ENCODE measurements at regions not wholly inside any gene's neighbourhood (a gene's known extent, or its start where the extent isn't known, plus 50 kb on each side); places are given as distances from the start of the nearest gene placed in this dataset.

DNA sequence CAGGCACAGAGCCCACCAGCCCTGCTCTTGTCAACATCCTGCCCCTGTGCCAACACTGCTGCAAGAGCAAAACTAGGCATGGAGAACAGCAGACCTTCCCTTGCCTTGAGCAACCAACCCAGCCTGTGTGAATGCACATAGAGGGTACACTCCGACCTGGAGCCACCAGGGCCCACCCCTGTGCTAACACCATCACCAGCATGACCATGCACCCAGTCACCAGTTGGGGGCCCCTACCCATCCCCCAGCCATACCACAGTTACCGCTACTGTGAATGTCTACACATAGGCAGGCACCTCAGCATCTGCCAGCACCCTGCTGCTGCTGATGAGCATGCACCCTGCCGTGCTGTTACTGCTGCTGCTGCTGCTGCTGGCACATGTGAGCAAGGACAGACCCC lies 301.9 kb upstream of the ST6GAL2 start:
- TF ChIP-seq, protein P1, sequence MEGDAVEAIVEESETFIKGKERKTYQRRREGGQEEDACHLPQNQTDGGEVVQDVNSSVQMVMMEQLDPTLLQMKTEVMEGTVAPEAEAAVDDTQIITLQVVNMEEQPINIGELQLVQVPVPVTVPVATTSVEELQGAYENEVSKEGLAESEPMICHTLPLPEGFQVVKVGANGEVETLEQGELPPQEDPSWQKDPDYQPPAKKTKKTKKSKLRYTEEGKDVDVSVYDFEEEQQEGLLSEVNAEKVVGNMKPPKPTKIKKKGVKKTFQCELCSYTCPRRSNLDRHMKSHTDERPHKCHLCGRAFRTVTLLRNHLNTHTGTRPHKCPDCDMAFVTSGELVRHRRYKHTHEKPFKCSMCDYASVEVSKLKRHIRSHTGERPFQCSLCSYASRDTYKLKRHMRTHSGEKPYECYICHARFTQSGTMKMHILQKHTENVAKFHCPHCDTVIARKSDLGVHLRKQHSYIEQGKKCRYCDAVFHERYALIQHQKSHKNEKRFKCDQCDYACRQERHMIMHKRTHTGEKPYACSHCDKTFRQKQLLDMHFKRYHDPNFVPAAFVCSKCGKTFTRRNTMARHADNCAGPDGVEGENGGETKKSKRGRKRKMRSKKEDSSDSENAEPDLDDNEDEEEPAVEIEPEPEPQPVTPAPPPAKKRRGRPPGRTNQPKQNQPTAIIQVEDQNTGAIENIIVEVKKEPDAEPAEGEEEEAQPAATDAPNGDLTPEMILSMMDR (IDR thresholded peaks at IDR 0.05): no peak
- TF ChIP-seq, protein P2, sequence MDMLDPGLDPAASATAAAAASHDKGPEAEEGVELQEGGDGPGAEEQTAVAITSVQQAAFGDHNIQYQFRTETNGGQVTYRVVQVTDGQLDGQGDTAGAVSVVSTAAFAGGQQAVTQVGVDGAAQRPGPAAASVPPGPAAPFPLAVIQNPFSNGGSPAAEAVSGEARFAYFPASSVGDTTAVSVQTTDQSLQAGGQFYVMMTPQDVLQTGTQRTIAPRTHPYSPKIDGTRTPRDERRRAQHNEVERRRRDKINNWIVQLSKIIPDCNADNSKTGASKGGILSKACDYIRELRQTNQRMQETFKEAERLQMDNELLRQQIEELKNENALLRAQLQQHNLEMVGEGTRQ (IDR thresholded peaks at IDR 0.05; ENCODE audit: borderline replicate concordance, low read depth, low read length): no peak
- TF ChIP-seq RFX5 (IDR thresholded peaks at IDR 0.05; ENCODE audit: low read length) (no peak), EZH2phosphoT487 (IDR thresholded peaks at IDR 0.05; ENCODE audit: borderline replicate concordance, low read depth) (no peak), GABPA (IDR thresholded peaks at IDR 0.05; ENCODE audit: low read depth) (no peak), POLR2AphosphoS5 (IDR thresholded peaks at IDR 0.05; ENCODE audit: low read depth, low read length) (no peak), RAD21 (IDR thresholded peaks at IDR 0.05; ENCODE audit: low read length) (no peak), SMC3 (IDR thresholded peaks at IDR 0.05; ENCODE audit: low read depth, low read length) (no peak), SIN3A (IDR thresholded peaks at IDR 0.05; ENCODE audit: borderline replicate concordance, low read depth, low read length) (no peak), RCOR1 (IDR thresholded peaks at IDR 0.05; ENCODE audit: low read length) (no peak), TCF12 (IDR thresholded peaks at IDR 0.05) (no peak), JUND (IDR thresholded peaks at IDR 0.05) (no peak)
- TF ChIP-seq, protein P3, sequence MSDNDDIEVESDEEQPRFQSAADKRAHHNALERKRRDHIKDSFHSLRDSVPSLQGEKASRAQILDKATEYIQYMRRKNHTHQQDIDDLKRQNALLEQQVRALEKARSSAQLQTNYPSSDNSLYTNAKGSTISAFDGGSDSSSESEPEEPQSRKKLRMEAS (IDR thresholded peaks at IDR 0.05; ENCODE audit: low read depth): no peak

Measured in SK-N-SH (cell line).